Fibroblast of the aortic adventitia (primary cell): ENCODE measurements at regions not wholly inside any gene's neighbourhood (a gene's known extent, or its start where the extent isn't known, plus 50 kb on each side); places are given as distances from the start of the nearest gene placed in this dataset.
"Not testable (repeated sequence)": the region's sequence is repeated elsewhere in the genome, so short reads cannot be mapped to it uniquely, and the experiment has no call there.

Experiments
- DNase-seq: peaks from one replicate; pipeline ENCODE4 v3.0.0-alpha.2; 2010; ENCODE audit warnings: low read depth
- H3K4me3 ChIP-seq: 2 replicates; pipeline ENCODE4 v1.5.1; 2011; ENCODE audit warnings: low read depth, mild to moderate bottlenecking, control low read depth, low read length, moderate library complexity
- CTCF ChIP-seq: IDR thresholded peaks from 2 replicates; pipeline ENCODE4 v1.5.1; 2011; ENCODE audit warnings: mild to moderate bottlenecking, low read length, control low read depth, inconsistent platforms; ENCODE audit not compliant: insufficient read depth

- no peak for TF ChIP-seq CTCF
- H3K4me3 ChIP-seq, result no peak overlapping the region
- DNase-seq, result no peak
These were observed 142.5 kb upstream of the HDDC2 start for GRCh38 chr6:125444006-125444923.

GRCh38 chr6:125445054-125445453, 143.3 kb upstream of the HDDC2 start:
- no peak for DNase-seq
- TF ChIP-seq CTCF, result no peak
- no peak overlapping the region for H3K4me3 ChIP-seq

- no peak for TF ChIP-seq CTCF
- DNase-seq, result no peak
- H3K4me3 ChIP-seq, result no peak overlapping the region
These were observed 144.2 kb upstream of the HDDC2 start for GRCh38 chr6:125446011-125446410.

GRCh38 chr6:125451750-125452149, 150.0 kb upstream of the HDDC2 start:
- no peak for DNase-seq
- no peak overlapping the region for H3K4me3 ChIP-seq
- no peak for TF ChIP-seq CTCF

GRCh38 chr6:125453516-125453915, 151.7 kb upstream of the HDDC2 start:
- no peak overlapping the region for H3K4me3 ChIP-seq
- DNase-seq, result no peak
- TF ChIP-seq CTCF, result no peak

- H3K4me3 ChIP-seq, result no peak overlapping the region
- DNase-seq, result no peak
- TF ChIP-seq CTCF, result no peak
These were observed 152.6 kb upstream of the HDDC2 start for GRCh38 chr6:125454351-125454750.

- not testable (repeated sequence) for H3K4me3 ChIP-seq, DNase-seq
These were observed 156.7 kb upstream of the HDDC2 start for GRCh38 chr6:125458493-125458892.

- DNase-seq, H3K4me3 ChIP-seq: not testable (repeated sequence)
These were observed 163.6 kb upstream of the HDDC2 start for GRCh38 chr6:125465332-125465731.
